ENCODE measurements at regions not wholly inside any gene's neighbourhood (a gene's known extent, or its start where the extent isn't known, plus 50 kb on each side); places are given as distances from the start of the nearest gene placed in this dataset.

GRCh38 chrX:45715748-45716147 is 515.1 kb upstream of the DIPK2B start:
- peaks cover 5% of the 10 kb centered on the region for H3K9me3 Mint-ChIP-seq (ENCODE audit: unreplicated experiment)
- H3K4me3 Mint-ChIP-seq (ENCODE audit: unreplicated experiment) = no peak overlapping the region
- no peak for TF ChIP-seq CTCF (IDR thresholded peaks at IDR 0.05)
- no peak for DNase-seq (ENCODE audit: extremely low spot score, unreplicated experiment)
- H3K27ac Mint-ChIP-seq (ENCODE audit: unreplicated experiment) = no peak overlapping the region
- no peaks in the 10 kb centered on the region for H3K36me3 Mint-ChIP-seq (ENCODE audit: unreplicated experiment)
- H3K27me3 Mint-ChIP-seq (ENCODE audit: unreplicated experiment) = no peaks in the 10 kb centered on the region
- peaks cover 49% of the 10 kb centered on the region for H3K4me1 Mint-ChIP-seq (ENCODE audit: unreplicated experiment)

GRCh38 chrX:45714866-45715265 is 514.2 kb upstream of the DIPK2B start:
- H3K27ac Mint-ChIP-seq (ENCODE audit: unreplicated experiment) = no peak overlapping the region
- peaks cover 1% of the 10 kb centered on the region for H3K9me3 Mint-ChIP-seq (ENCODE audit: unreplicated experiment)
- H3K27me3 Mint-ChIP-seq (ENCODE audit: unreplicated experiment) = no peaks in the 10 kb centered on the region
- H3K4me3 Mint-ChIP-seq (ENCODE audit: unreplicated experiment) = no peak overlapping the region
- peaks cover 56% of the 10 kb centered on the region for H3K4me1 Mint-ChIP-seq (ENCODE audit: unreplicated experiment)
- H3K36me3 Mint-ChIP-seq (ENCODE audit: unreplicated experiment) = no peaks in the 10 kb centered on the region
- TF ChIP-seq CTCF (IDR thresholded peaks at IDR 0.05) = no peak
- no peak for DNase-seq (ENCODE audit: extremely low spot score, unreplicated experiment)

- no peak for DNase-seq (ENCODE audit: extremely low spot score, unreplicated experiment)
- Mint-ChIP-seq H3K4me1 (ENCODE audit: unreplicated experiment) (peaks cover 49% of the 10 kb centered on the region), H3K4me3 (ENCODE audit: unreplicated experiment) (no peak overlapping the region), H3K27me3 (ENCODE audit: unreplicated experiment) (no peaks in the 10 kb centered on the region), H3K27ac (ENCODE audit: unreplicated experiment) (no peak overlapping the region), H3K9me3 (ENCODE audit: unreplicated experiment) (no peaks in the 10 kb centered on the region), H3K36me3 (ENCODE audit: unreplicated experiment) (no peaks in the 10 kb centered on the region)
- TF ChIP-seq CTCF (IDR thresholded peaks at IDR 0.05) = no peak
These were observed 511.4 kb upstream of the DIPK2B start for GRCh38 chrX:45712067-45712466.

- no peak for TF ChIP-seq CTCF (IDR thresholded peaks at IDR 0.05)
- Mint-ChIP-seq H3K27ac (ENCODE audit: unreplicated experiment) (peak overlapping the region; percentile 92), H3K36me3 (ENCODE audit: unreplicated experiment) (no peaks in the 10 kb centered on the region), H3K4me1 (ENCODE audit: unreplicated experiment) (peaks cover 42% of the 10 kb centered on the region), H3K27me3 (ENCODE audit: unreplicated experiment) (no peaks in the 10 kb centered on the region), H3K9me3 (ENCODE audit: unreplicated experiment) (no peaks in the 10 kb centered on the region), H3K4me3 (ENCODE audit: unreplicated experiment) (peak overlapping the region; percentile 61)
- no peak for DNase-seq (ENCODE audit: extremely low spot score, unreplicated experiment)
These were observed 510.6 kb upstream of the DIPK2B start for GRCh38 chrX:45711231-45711630.

GRCh38 chrX:45710081-45710801 is 509.6 kb upstream of the DIPK2B start:
- Mint-ChIP-seq H3K36me3 (ENCODE audit: unreplicated experiment) (no peaks in the 10 kb centered on the region), H3K4me3 (ENCODE audit: unreplicated experiment) (peak overlapping the region; percentile 41), H3K27ac (ENCODE audit: unreplicated experiment) (peak overlapping the region; percentile 92), H3K9me3 (ENCODE audit: unreplicated experiment) (no peaks in the 10 kb centered on the region), H3K4me1 (ENCODE audit: unreplicated experiment) (peaks cover 32% of the 10 kb centered on the region), H3K27me3 (ENCODE audit: unreplicated experiment) (no peaks in the 10 kb centered on the region)
- no peak for TF ChIP-seq CTCF (IDR thresholded peaks at IDR 0.05)
- no peak for DNase-seq (ENCODE audit: extremely low spot score, unreplicated experiment)
